Smooth muscle cell of the brain vasculature (primary cell): ENCODE measurements at regions not wholly inside any gene's neighbourhood (a gene's known extent, or its start where the extent isn't known, plus 50 kb on each side); places are given as distances from the start of the nearest gene placed in this dataset.
"Not testable (repeated sequence)": the region's sequence is repeated elsewhere in the genome, so short reads cannot be mapped to it uniquely, and the experiment has no call there.

Experiments
- DNase-seq: peaks from one replicate; pipeline ENCODE4 v3.0.0-alpha.2; 2012; ENCODE audit warnings: low read depth, low spot score

- no peak for DNase-seq
These were observed 65.6 kb upstream of the EDEM3 start for GRCh38 chr1:184820218-184820750.

GRCh38 chr1:184818646-184819045 lies 64.0 kb upstream of the EDEM3 start:
- DNase-seq, result no peak

GRCh38 chr1:184817003-184817402 lies 62.3 kb upstream of the EDEM3 start:
- not testable (repeated sequence) for DNase-seq

- no peak for DNase-seq
These were observed 59.0 kb upstream of the EDEM3 start for GRCh38 chr1:184813528-184814089.

GRCh38 chr1:184811439-184812111 lies 56.9 kb upstream of the EDEM3 start:
- DNase-seq, result no peak

- no peak for DNase-seq
These were observed 56.2 kb upstream of the EDEM3 start for GRCh38 chr1:184810735-184811343.

- no peak for DNase-seq
These were observed 51.7 kb upstream of the EDEM3 start for GRCh38 chr1:184806296-184806721.

- peak; percentile 68 for DNase-seq
These were observed 51.1 kb upstream of the EDEM3 start for GRCh38 chr1:184805667-184806295.
